ENCODE measurements at regions not wholly inside any gene's neighbourhood (a gene's known extent, or its start where the extent isn't known, plus 50 kb on each side); places are given as distances from the start of the nearest gene placed in this dataset.

GRCh38 chr2:234322766-234323465, 174.0 kb downstream of the ARL4C start:
- Histone ChIP-seq H3K4me1 (ENCODE audit: control insufficient read depth in 5 of 5, insufficient read depth in 5 of 5, low read length in 5 of 5) (peaks cover 0 to 7% (median 0%) of the 10 kb centered on the region in 5 donors), H3K27ac (ENCODE audit: low read depth, low read length) (no peak overlapping the region), H3K36me3 (ENCODE audit: control insufficient read depth in 5 of 5, insufficient read depth in 5 of 5, low read length in 5 of 5) (no peaks in the 10 kb centered on the region)

GRCh38 chr2:234320066-234320465, 176.8 kb downstream of the ARL4C start:
- H3K4me3 ChIP-seq (ENCODE audit: low read depth in 1 of 5, low read length in 5 of 5), result no peak overlapping the region
- H3K27ac ChIP-seq (ENCODE audit: low read depth, low read length), result no peak overlapping the region
- no peak overlapping the region for H3K9ac ChIP-seq (ENCODE audit: low read length in 5 of 5)
- no peaks in the 10 kb centered on the region for H3K36me3 ChIP-seq (ENCODE audit: control insufficient read depth in 5 of 5, insufficient read depth in 5 of 5, low read length in 5 of 5)
- no peaks in the 10 kb centered on the region for H3K9me3 ChIP-seq (ENCODE audit: control insufficient read depth in 5 of 5, low read length in 5 of 5)
- peaks cover 0 to 3% (median 0%) of the 10 kb centered on the region in 5 donors for H3K27me3 ChIP-seq (ENCODE audit: control insufficient read depth in 5 of 5, insufficient read depth in 4 of 5, low read length in 5 of 5)
- H3K4me1 ChIP-seq (ENCODE audit: control insufficient read depth in 5 of 5, insufficient read depth in 5 of 5, low read length in 5 of 5), result peaks cover 0 to 7% (median 0%) of the 10 kb centered on the region in 5 donors

More at GRCh38 chr2:234322766-234323465, 174.0 kb downstream of the ARL4C start:
- Histone ChIP-seq H3K27me3 (ENCODE audit: control insufficient read depth in 5 of 5, insufficient read depth in 4 of 5, low read length in 5 of 5) (peaks cover 0 to 3% (median 0%) of the 10 kb centered on the region in 5 donors), H3K9ac (ENCODE audit: low read length in 5 of 5) (no peak overlapping the region), H3K9me3 (ENCODE audit: control insufficient read depth in 5 of 5, low read length in 5 of 5) (no peaks in the 10 kb centered on the region), H3K4me3 (ENCODE audit: low read depth in 1 of 5, low read length in 5 of 5) (no peak overlapping the region)

DNA sequence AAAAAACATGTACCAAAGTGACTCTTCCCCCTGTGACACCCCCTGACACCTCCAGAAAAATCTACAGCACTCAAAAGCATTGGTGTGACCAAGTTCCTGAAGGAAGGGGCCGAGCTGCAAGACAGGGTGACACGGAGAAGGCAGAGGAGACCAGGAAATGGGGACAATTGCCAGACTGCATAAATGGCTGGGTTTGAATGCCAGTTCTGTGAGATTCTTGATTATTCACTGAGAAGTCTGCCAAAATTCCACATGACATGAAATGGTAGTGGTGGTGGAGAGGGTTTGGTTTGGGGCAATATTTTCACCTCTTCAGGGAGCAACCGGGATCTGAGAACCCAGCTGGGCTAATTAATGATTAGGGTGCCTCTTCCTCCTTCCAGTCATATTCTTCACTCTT, 178.5 kb downstream of the ARL4C start:
- H3K27ac ChIP-seq (ENCODE audit: low read depth, low read length), result no peak overlapping the region
- H3K4me3 ChIP-seq (ENCODE audit: low read depth in 1 of 5, low read length in 5 of 5), result no peak overlapping the region
- no peaks in the 10 kb centered on the region for H3K36me3 ChIP-seq (ENCODE audit: control insufficient read depth in 5 of 5, insufficient read depth in 5 of 5, low read length in 5 of 5)
- H3K27me3 ChIP-seq (ENCODE audit: control insufficient read depth in 5 of 5, insufficient read depth in 4 of 5, low read length in 5 of 5), result peaks cover 0 to 3% (median 0%) of the 10 kb centered on the region in 5 donors
- H3K9ac ChIP-seq (ENCODE audit: low read length in 5 of 5), result no peak overlapping the region
- H3K4me1 ChIP-seq (ENCODE audit: control insufficient read depth in 5 of 5, insufficient read depth in 5 of 5, low read length in 5 of 5), result no peaks in the 10 kb centered on the region
- H3K9me3 ChIP-seq (ENCODE audit: control insufficient read depth in 5 of 5, low read length in 5 of 5), result no peaks in the 10 kb centered on the region

DNA sequence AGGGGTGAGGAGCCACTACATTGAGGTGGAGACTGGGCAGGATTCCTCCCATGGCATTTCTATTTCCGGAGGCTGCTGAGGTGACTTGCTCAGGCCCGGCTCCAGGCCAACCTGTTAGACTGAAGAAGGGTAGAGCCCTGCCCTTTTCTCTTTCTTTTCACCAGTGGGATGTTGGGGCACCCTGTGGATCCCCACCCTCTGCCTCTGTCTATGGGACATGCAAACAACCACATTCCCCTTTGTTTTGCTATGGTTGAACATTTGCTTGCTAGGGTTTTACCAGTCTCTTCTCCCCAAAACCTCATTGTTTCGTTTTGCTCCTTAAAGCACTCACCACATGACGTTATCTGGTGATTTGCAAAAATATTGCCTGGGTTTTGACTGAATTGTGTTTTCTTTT, 183.3 kb downstream of the ARL4C start:
- H3K9ac ChIP-seq (ENCODE audit: low read length in 5 of 5), result no peak overlapping the region
- H3K27me3 ChIP-seq (ENCODE audit: control insufficient read depth in 5 of 5, insufficient read depth in 4 of 5, low read length in 5 of 5), result peaks cover 0 to 4% (median 0%) of the 10 kb centered on the region in 5 donors
- no peaks in the 10 kb centered on the region for H3K9me3 ChIP-seq (ENCODE audit: control insufficient read depth in 5 of 5, low read length in 5 of 5)
- no peak overlapping the region for H3K27ac ChIP-seq (ENCODE audit: low read depth, low read length)
- no peaks in the 10 kb centered on the region for H3K4me1 ChIP-seq (ENCODE audit: control insufficient read depth in 5 of 5, insufficient read depth in 5 of 5, low read length in 5 of 5)
- no peak overlapping the region for H3K4me3 ChIP-seq (ENCODE audit: low read depth in 1 of 5, low read length in 5 of 5)
- H3K36me3 ChIP-seq (ENCODE audit: control insufficient read depth in 5 of 5, insufficient read depth in 5 of 5, low read length in 5 of 5), result no peaks in the 10 kb centered on the region

DNA sequence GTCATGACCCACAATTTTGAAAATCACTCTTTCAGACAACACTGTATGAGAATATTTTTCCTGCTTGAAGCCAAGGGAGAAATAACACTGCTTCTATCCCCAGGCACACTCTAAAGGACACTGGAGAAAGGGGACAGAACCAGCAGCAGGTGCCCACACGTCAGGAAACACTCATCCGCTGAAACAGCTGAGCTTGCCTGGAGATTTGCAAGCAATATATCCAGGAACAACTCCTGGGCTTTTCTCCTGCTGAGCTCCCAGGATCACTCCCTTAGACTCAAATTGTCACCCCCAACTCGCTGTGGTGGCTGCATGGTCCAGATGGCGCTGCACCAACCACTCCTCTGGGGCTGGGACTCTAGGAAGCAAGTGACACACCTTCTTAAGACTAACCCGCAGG, 186.7 kb downstream of the ARL4C start:
- H3K4me3 ChIP-seq (ENCODE audit: low read depth in 1 of 5, low read length in 5 of 5), result no peak overlapping the region
- peaks cover 0 to 5% (median 3%) of the 10 kb centered on the region in 5 donors for H3K9me3 ChIP-seq (ENCODE audit: control insufficient read depth in 5 of 5, low read length in 5 of 5)
- no peaks in the 10 kb centered on the region for H3K36me3 ChIP-seq (ENCODE audit: control insufficient read depth in 5 of 5, insufficient read depth in 5 of 5, low read length in 5 of 5)
- peaks cover 0 to 11% (median 0%) of the 10 kb centered on the region in 5 donors for H3K4me1 ChIP-seq (ENCODE audit: control insufficient read depth in 5 of 5, insufficient read depth in 5 of 5, low read length in 5 of 5)
- peaks cover 0 to 4% (median 0%) of the 10 kb centered on the region in 5 donors for H3K27me3 ChIP-seq (ENCODE audit: control insufficient read depth in 5 of 5, insufficient read depth in 4 of 5, low read length in 5 of 5)
- no peak overlapping the region for H3K9ac ChIP-seq (ENCODE audit: low read length in 5 of 5)
- no peak overlapping the region for H3K27ac ChIP-seq (ENCODE audit: low read depth, low read length)

DNA sequence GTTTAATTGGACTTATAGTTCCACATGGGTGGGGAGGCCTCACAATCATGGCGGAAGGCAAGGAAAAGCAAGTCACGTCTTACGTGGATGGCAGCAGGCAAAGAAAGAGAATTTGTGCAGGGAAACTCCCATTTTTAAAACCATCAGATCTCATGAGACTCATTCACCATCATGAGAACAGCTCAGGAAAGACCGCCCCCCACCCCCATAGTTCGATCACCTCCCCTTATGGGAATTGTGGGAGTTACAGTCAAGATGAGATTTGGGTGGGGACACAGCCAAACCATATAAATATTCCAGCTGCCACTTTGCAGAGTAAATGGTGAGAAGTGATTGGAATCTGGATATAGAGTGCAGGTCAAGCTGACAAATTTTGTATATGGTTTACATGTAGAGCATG, 187.4 kb downstream of the ARL4C start:
- no peak overlapping the region for H3K9ac ChIP-seq (ENCODE audit: low read length in 5 of 5)
- H3K27ac ChIP-seq (ENCODE audit: low read depth, low read length), result peak overlapping the region; percentile 39
- H3K9me3 ChIP-seq (ENCODE audit: control insufficient read depth in 5 of 5, low read length in 5 of 5), result peaks cover 0 to 5% (median 3%) of the 10 kb centered on the region in 5 donors
- H3K27me3 ChIP-seq (ENCODE audit: control insufficient read depth in 5 of 5, insufficient read depth in 4 of 5, low read length in 5 of 5), result peaks cover 0 to 4% (median 0%) of the 10 kb centered on the region in 5 donors
- no peak overlapping the region for H3K4me3 ChIP-seq (ENCODE audit: low read depth in 1 of 5, low read length in 5 of 5)
- no peaks in the 10 kb centered on the region for H3K36me3 ChIP-seq (ENCODE audit: control insufficient read depth in 5 of 5, insufficient read depth in 5 of 5, low read length in 5 of 5)
- H3K4me1 ChIP-seq (ENCODE audit: control insufficient read depth in 5 of 5, insufficient read depth in 5 of 5, low read length in 5 of 5), result peaks cover 0 to 11% (median 0%) of the 10 kb centered on the region in 5 donors

- Histone ChIP-seq H3K9ac (ENCODE audit: low read length in 5 of 5) (no peak overlapping the region), H3K27ac (ENCODE audit: low read depth, low read length) (peak overlapping the region; percentile 39), H3K9me3 (ENCODE audit: control insufficient read depth in 5 of 5, low read length in 5 of 5) (peaks cover 0 to 5% (median 3%) of the 10 kb centered on the region in 5 donors), H3K36me3 (ENCODE audit: control insufficient read depth in 5 of 5, insufficient read depth in 5 of 5, low read length in 5 of 5) (no peaks in the 10 kb centered on the region), H3K4me3 (ENCODE audit: low read depth in 1 of 5, low read length in 5 of 5) (no peak overlapping the region), H3K4me1 (ENCODE audit: control insufficient read depth in 5 of 5, insufficient read depth in 5 of 5, low read length in 5 of 5) (peaks cover 0 to 11% (median 0%) of the 10 kb centered on the region in 5 donors), H3K27me3 (ENCODE audit: control insufficient read depth in 5 of 5, insufficient read depth in 4 of 5, low read length in 5 of 5) (peaks cover 0 to 4% (median 0%) of the 10 kb centered on the region in 5 donors)
These were observed 188.1 kb downstream of the ARL4C start for GRCh38 chr2:234308813-234309195.

DNA sequence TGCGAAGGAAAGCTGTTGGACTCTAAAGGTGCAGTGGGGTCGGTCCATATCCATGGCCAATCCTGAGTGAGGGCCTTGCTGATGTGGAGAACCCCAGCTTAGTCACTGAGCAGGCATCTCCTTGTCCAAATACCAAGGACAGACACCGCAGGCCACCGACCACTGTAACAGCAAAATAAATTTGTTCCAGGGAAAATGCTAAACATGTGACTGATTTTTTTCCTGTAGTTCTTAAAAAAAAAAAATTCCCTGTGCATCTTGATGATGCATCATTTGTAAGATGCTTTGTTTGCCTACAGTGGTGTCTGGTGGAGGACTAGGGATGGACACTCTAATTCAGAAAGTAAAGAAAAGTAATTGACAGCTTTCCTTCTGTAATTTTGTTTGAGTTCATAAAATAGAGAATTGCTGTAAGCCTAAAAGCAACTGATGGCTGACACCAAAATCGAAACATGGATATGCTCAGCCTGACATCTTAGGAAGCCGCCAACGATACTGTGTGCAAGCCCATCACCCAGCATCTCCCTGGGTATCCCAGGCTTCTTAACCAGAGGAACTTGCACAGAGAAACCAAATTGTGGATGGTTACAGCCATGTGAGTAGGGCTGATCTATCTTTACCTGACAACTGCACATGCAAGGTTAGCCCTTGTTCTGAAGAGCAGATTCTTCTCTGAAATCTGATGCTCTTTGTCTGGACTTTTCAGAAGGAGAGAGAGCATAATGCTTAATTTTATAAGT, 188.6 kb downstream of the ARL4C start:
- H3K9ac ChIP-seq (ENCODE audit: low read length in 5 of 5), result no peak overlapping the region
- peaks cover 0 to 4% (median 0%) of the 10 kb centered on the region in 5 donors for H3K27me3 ChIP-seq (ENCODE audit: control insufficient read depth in 5 of 5, insufficient read depth in 4 of 5, low read length in 5 of 5)
- H3K4me3 ChIP-seq (ENCODE audit: low read depth in 1 of 5, low read length in 5 of 5), result no peak overlapping the region
- peak overlapping the region; percentile 26 for H3K27ac ChIP-seq (ENCODE audit: low read depth, low read length)
- peaks cover 0 to 5% (median 3%) of the 10 kb centered on the region in 5 donors for H3K9me3 ChIP-seq (ENCODE audit: control insufficient read depth in 5 of 5, low read length in 5 of 5)
- peaks cover 0 to 11% (median 0%) of the 10 kb centered on the region in 5 donors for H3K4me1 ChIP-seq (ENCODE audit: control insufficient read depth in 5 of 5, insufficient read depth in 5 of 5, low read length in 5 of 5)
- no peaks in the 10 kb centered on the region for H3K36me3 ChIP-seq (ENCODE audit: control insufficient read depth in 5 of 5, insufficient read depth in 5 of 5, low read length in 5 of 5)

- H3K27ac ChIP-seq (ENCODE audit: low read depth, low read length), result no peak overlapping the region
- H3K36me3 ChIP-seq (ENCODE audit: control insufficient read depth in 5 of 5, insufficient read depth in 5 of 5, low read length in 5 of 5), result no peaks in the 10 kb centered on the region
- peaks cover 0 to 4% (median 0%) of the 10 kb centered on the region in 5 donors for H3K27me3 ChIP-seq (ENCODE audit: control insufficient read depth in 5 of 5, insufficient read depth in 4 of 5, low read length in 5 of 5)
These were observed 189.4 kb downstream of the ARL4C start for GRCh38 chr2:234307322-234307961.

More at GRCh38 chr2:234307322-234307961, 189.4 kb downstream of the ARL4C start:
- Histone ChIP-seq H3K4me1 (ENCODE audit: control insufficient read depth in 5 of 5, insufficient read depth in 5 of 5, low read length in 5 of 5) (peaks cover 0 to 11% (median 0%) of the 10 kb centered on the region in 5 donors), H3K4me3 (ENCODE audit: low read depth in 1 of 5, low read length in 5 of 5) (no peak overlapping the region), H3K9me3 (ENCODE audit: control insufficient read depth in 5 of 5, low read length in 5 of 5) (peaks cover 0 to 5% (median 3%) of the 10 kb centered on the region in 5 donors), H3K9ac (ENCODE audit: low read length in 5 of 5) (no peak overlapping the region)

Measured in subcutaneous abdominal adipose tissue (tissue), 5 donors.